GM18858 (cell line): ENCODE measurements at regions not wholly inside any gene's neighbourhood (a gene's known extent, or its start where the extent isn't known, plus 50 kb on each side); places are given as distances from the start of the nearest gene placed in this dataset.

ENCODE experiments used
- ATAC-seq: cut with Tn5 transposase; IDR thresholded peaks from one replicate; pipeline ENCODE4 v1.9.1; 2021; ENCODE audit not compliant: unreplicated experiment

- ATAC-seq = no peak
Measured at GRCh38 chr11:81472646-81473045, 1261.0 kb downstream of the FAM181B start.

- no peak for ATAC-seq
Measured at GRCh38 chr11:81470446-81470845, 1263.2 kb downstream of the FAM181B start.

- no peak for ATAC-seq
Measured at GRCh38 chr11:81459766-81460306, 1273.8 kb downstream of the FAM181B start.

GRCh38 chr11:81449588-81450156 is 1284.0 kb downstream of the FAM181B start:
- ATAC-seq = no peak

GRCh38 chr11:81444297-81444696 is 1289.4 kb downstream of the FAM181B start:
- ATAC-seq = no peak

GRCh38 chr11:81432333-81432732 is 1301.3 kb downstream of the FAM181B start:
- no peak for ATAC-seq

GRCh38 chr11:81424822-81425221 is 1308.8 kb downstream of the FAM181B start:
- no peak for ATAC-seq

GRCh38 chr11:81422402-81422801 is 1311.3 kb downstream of the FAM181B start:
- no peak for ATAC-seq

GRCh38 chr11:81421251-81421860 is 1312.3 kb downstream of the FAM181B start:
- no peak for ATAC-seq

GRCh38 chr11:81420668-81421250 is 1312.9 kb downstream of the FAM181B start:
- ATAC-seq = no peak

GRCh38 chr11:81397316-81397715 is 1336.3 kb downstream of the FAM181B start:
- ATAC-seq = no peak

GRCh38 chr11:81394311-81394710 is 1339.4 kb downstream of the FAM181B start:
- no peak for ATAC-seq

GRCh38 chr11:81388326-81388725 is 1345.3 kb downstream of the FAM181B start:
- no peak for ATAC-seq

- ATAC-seq = no peak
Measured at GRCh38 chr11:81380395-81380794, 1353.3 kb downstream of the FAM181B start.

GRCh38 chr11:81377418-81377817 is 1356.2 kb downstream of the FAM181B start:
- ATAC-seq = no peak

- ATAC-seq = no peak
Measured at GRCh38 chr11:81373986-81374385, 1359.7 kb downstream of the FAM181B start.

- no peak for ATAC-seq
Measured at GRCh38 chr11:81368192-81368591, 1365.5 kb downstream of the FAM181B start.

- ATAC-seq = no peak
Measured at GRCh38 chr11:81365496-81365895, 1368.2 kb downstream of the FAM181B start.

GRCh38 chr11:81359476-81359875 is 1374.2 kb downstream of the FAM181B start:
- ATAC-seq = no peak

- no peak for ATAC-seq
Measured at GRCh38 chr11:81345609-81346008, 1388.1 kb downstream of the FAM181B start.

- ATAC-seq = no peak
Measured at GRCh38 chr11:81342966-81343365, 1390.7 kb downstream of the FAM181B start.

GRCh38 chr11:81340225-81340624 is 1393.4 kb downstream of the FAM181B start:
- no peak for ATAC-seq
